CD4-positive, alpha-beta T cell treated with Interleukin-15 for 4 hours (primary cell): ENCODE measurements at regions not wholly inside any gene's neighbourhood (a gene's known extent, or its start where the extent isn't known, plus 50 kb on each side); places are given as distances from the start of the nearest gene placed in this dataset.
"Not testable (repeated sequence)": the region's sequence is repeated elsewhere in the genome, so short reads cannot be mapped to it uniquely, and the experiment has no call there.

ENCODE experiments used
- DNase-seq: peaks from one replicate; pipeline ENCODE4 v3.0.0-alpha.2; 2020; ENCODE audit warnings: low spot score

GRCh38 chr6:85864453-85865401 lies 222.0 kb upstream of the SYNCRIP start:
- DNase-seq, result no peak

GRCh38 chr6:85856235-85856634 lies 213.5 kb upstream of the SYNCRIP start:
- DNase-seq, result no peak

GRCh38 chr6:85838351-85839119 lies 195.8 kb upstream of the SYNCRIP start:
- DNase-seq, result not testable (repeated sequence)

GRCh38 chr6:85828973-85829372 lies 186.3 kb upstream of the SYNCRIP start:
- no peak for DNase-seq

GRCh38 chr6:85826997-85827396 lies 184.3 kb upstream of the SYNCRIP start:
- DNase-seq, result no peak

GRCh38 chr6:85824329-85824728 lies 181.6 kb upstream of the SYNCRIP start:
- no peak for DNase-seq

GRCh38 chr6:85810558-85810957 lies 167.9 kb upstream of the SYNCRIP start:
- DNase-seq, result no peak

GRCh38 chr6:85803721-85804120 lies 161.0 kb upstream of the SYNCRIP start:
- DNase-seq, result no peak

- DNase-seq, result no peak
Measured at GRCh38 chr6:85802162-85802561, 159.5 kb upstream of the SYNCRIP start.

GRCh38 chr6:85798931-85799652 lies 156.4 kb upstream of the SYNCRIP start:
- no peak for DNase-seq

- DNase-seq, result no peak
Measured at GRCh38 chr6:85797993-85798392, 155.3 kb upstream of the SYNCRIP start.

- DNase-seq, result no peak
Measured at GRCh38 chr6:85795945-85796344, 153.3 kb upstream of the SYNCRIP start.

GRCh38 chr6:85792254-85792653 lies 149.6 kb upstream of the SYNCRIP start:
- no peak for DNase-seq

GRCh38 chr6:85775883-85776282 lies 133.2 kb upstream of the SYNCRIP start:
- DNase-seq, result no peak

GRCh38 chr6:85772641-85773040 lies 130.0 kb upstream of the SYNCRIP start:
- DNase-seq, result no peak

- no peak for DNase-seq
Measured at GRCh38 chr6:85771925-85772430, 129.3 kb upstream of the SYNCRIP start.

- DNase-seq, result no peak
Measured at GRCh38 chr6:85771455-85771854, 128.8 kb upstream of the SYNCRIP start.

GRCh38 chr6:85764844-85765243 lies 122.2 kb upstream of the SYNCRIP start:
- DNase-seq, result no peak

GRCh38 chr6:85756982-85757381 lies 114.3 kb upstream of the SYNCRIP start:
- no peak for DNase-seq

GRCh38 chr6:85754894-85755293 lies 112.2 kb upstream of the SYNCRIP start:
- no peak for DNase-seq

GRCh38 chr6:85752602-85753001 lies 109.9 kb upstream of the SYNCRIP start:
- no peak for DNase-seq

- DNase-seq, result no peak
Measured at GRCh38 chr6:85751374-85752055, 108.8 kb upstream of the SYNCRIP start.
